ENCODE measurements at regions not wholly inside any gene's neighbourhood (a gene's known extent, or its start where the extent isn't known, plus 50 kb on each side); places are given as distances from the start of the nearest gene placed in this dataset.
A peak's percentile ranks its signal among the peaks of the same experiment; 100 is the strongest.

- intact Hi-C loops (cut with micrococcal nuclease): no loop called here
- CTCF ChIA-PET (ENCODE audit: partially characterized antibody): no interaction called here
- H3K9me3 Mint-ChIP-seq: no peaks in the 10 kb centered on the region
- peaks cover 0 to 1% of the 10 kb centered on the region in 2 donors for H3K27me3 Mint-ChIP-seq
- Histone ChIP-seq H3K27me3 (ENCODE audit: insufficient read depth, low read length) (no peaks in the 10 kb centered on the region), H3K4me3 (ENCODE audit: low read length in 2 of 2) (no peak overlapping the region), H3K36me3 (ENCODE audit: insufficient read depth, low read length) (no peaks in the 10 kb centered on the region), H3K9me3 (ENCODE audit: control insufficient read depth in 1 of 2, low read length in 2 of 2) (no peaks in the 10 kb centered on the region), H3K4me1 (ENCODE audit: insufficient read depth, low read length) (no peaks in the 10 kb centered on the region), H3K27ac (ENCODE audit: low read depth, low read length) (no peak overlapping the region)
- no peaks in the 10 kb centered on the region for H3K36me3 Mint-ChIP-seq
- H3K4me3 Mint-ChIP-seq: no peak overlapping the region
- H3K4me1 Mint-ChIP-seq: peaks cover 0 to 14% (median 6%) of the 10 kb centered on the region in 4 donors
- POLR2A ChIA-PET (ENCODE audit: partially characterized antibody): no interaction called here
- no peak for DNase-seq
- no peak overlapping the region for H3K27ac Mint-ChIP-seq
These were observed 174.1 kb downstream of the UXS1 start for GRCh38 chr2:106020032-106020431.

GRCh38 chr2:106018141-106018540, 176.0 kb downstream of the UXS1 start:
- no peak overlapping the region for H3K4me3 ChIP-seq (ENCODE audit: low read length in 2 of 2)
- Mint-ChIP-seq H3K4me3 (no peak overlapping the region), H3K36me3 (no peaks in the 10 kb centered on the region), H3K27ac (peak overlapping the region in 2 of 7 donors; percentile 14 to 15), H3K9me3 (no peaks in the 10 kb centered on the region), H3K27me3 (no peaks in the 10 kb centered on the region), H3K4me1 (peaks cover 0 to 8% (median 6%) of the 10 kb centered on the region in 4 donors)
- no peaks in the 10 kb centered on the region for H3K4me1 ChIP-seq (ENCODE audit: insufficient read depth, low read length)
- POLR2A ChIA-PET (ENCODE audit: partially characterized antibody): no interaction called here
- intact Hi-C loops (cut with micrococcal nuclease): no loop called here
- no peaks in the 10 kb centered on the region for H3K36me3 ChIP-seq (ENCODE audit: insufficient read depth, low read length)
- no peaks in the 10 kb centered on the region for H3K9me3 ChIP-seq (ENCODE audit: control insufficient read depth in 1 of 2, low read length in 2 of 2)
- DNase-seq: no peak
- H3K27ac ChIP-seq (ENCODE audit: low read depth, low read length): no peak overlapping the region
- CTCF ChIA-PET (ENCODE audit: partially characterized antibody): no interaction called here
- H3K27me3 ChIP-seq (ENCODE audit: insufficient read depth, low read length): no peaks in the 10 kb centered on the region

- H3K36me3 ChIP-seq (ENCODE audit: insufficient read depth, low read length): no peaks in the 10 kb centered on the region
- no peaks in the 10 kb centered on the region for H3K4me1 ChIP-seq (ENCODE audit: insufficient read depth, low read length)
- no peak overlapping the region for H3K27ac Mint-ChIP-seq
- ChIA-PET CTCF (ENCODE audit: partially characterized antibody) (no interaction called here), POLR2A (ENCODE audit: partially characterized antibody) (no interaction called here)
- H3K27ac ChIP-seq (ENCODE audit: low read depth, low read length): no peak overlapping the region
- no peak overlapping the region for H3K4me3 Mint-ChIP-seq
- H3K9me3 Mint-ChIP-seq: peaks cover 0 to 13% (median 10%) of the 10 kb centered on the region in 8 donors
- no peaks in the 10 kb centered on the region for H3K27me3 ChIP-seq (ENCODE audit: insufficient read depth, low read length)
- intact Hi-C loops (cut with micrococcal nuclease): no loop called here
- no peaks in the 10 kb centered on the region for H3K9me3 ChIP-seq (ENCODE audit: control insufficient read depth in 1 of 2, low read length in 2 of 2)
- no peaks in the 10 kb centered on the region for H3K27me3 Mint-ChIP-seq
- peaks cover 0 to 1% of the 10 kb centered on the region in 2 donors for H3K36me3 Mint-ChIP-seq
- peaks cover 0 to 4% (median under 1%) of the 10 kb centered on the region in 4 donors for H3K4me1 Mint-ChIP-seq
- H3K4me3 ChIP-seq (ENCODE audit: low read length in 2 of 2): no peak overlapping the region
- DNase-seq: no peak
These were observed 181.3 kb downstream of the UXS1 start for GRCh38 chr2:106012591-106013347.

- Mint-ChIP-seq H3K27ac (no peak overlapping the region), H3K36me3 (peaks cover under 1 to 2% of the 10 kb centered on the region in 2 donors), H3K4me1 (peaks cover 0 to 3% (median 0%) of the 10 kb centered on the region in 4 donors), H3K9me3 (peaks cover 0 to 20% (median 16%) of the 10 kb centered on the region in 8 donors), H3K27me3 (no peaks in the 10 kb centered on the region), H3K4me3 (no peak overlapping the region)
- ChIA-PET CTCF (ENCODE audit: partially characterized antibody) (no interaction called here), POLR2A (ENCODE audit: partially characterized antibody) (no interaction called here)
- Histone ChIP-seq H3K9me3 (ENCODE audit: control insufficient read depth in 1 of 2, low read length in 2 of 2) (no peaks in the 10 kb centered on the region), H3K4me3 (ENCODE audit: low read length in 2 of 2) (no peak overlapping the region), H3K4me1 (ENCODE audit: insufficient read depth, low read length) (no peaks in the 10 kb centered on the region), H3K36me3 (ENCODE audit: insufficient read depth, low read length) (no peaks in the 10 kb centered on the region), H3K27ac (ENCODE audit: low read depth, low read length) (no peak overlapping the region), H3K27me3 (ENCODE audit: insufficient read depth, low read length) (no peaks in the 10 kb centered on the region)
- no peak for DNase-seq
- intact Hi-C loops (cut with micrococcal nuclease): no loop called here
These were observed 182.0 kb downstream of the UXS1 start for GRCh38 chr2:106012001-106012590.

GRCh38 chr2:106011380-106011779, 182.7 kb downstream of the UXS1 start:
- POLR2A ChIA-PET (ENCODE audit: partially characterized antibody): no interaction called here
- peaks cover 7% of the 10 kb centered on the region in 2 donors for H3K36me3 Mint-ChIP-seq

GRCh38 chr2:106010818-106011355, 183.2 kb downstream of the UXS1 start:
- intact Hi-C loops (cut with micrococcal nuclease): no loop called here
- ChIA-PET CTCF (ENCODE audit: partially characterized antibody) (interaction anchor here (0.7 kb wide), 1 partner anchor 434 kb away, joined by 3 read pairs; no protein-coding TSS in a partner anchor), POLR2A (ENCODE audit: partially characterized antibody) (no interaction called here)
- Histone ChIP-seq H3K27ac (ENCODE audit: low read depth, low read length) (no peak overlapping the region), H3K36me3 (ENCODE audit: insufficient read depth, low read length) (no peaks in the 10 kb centered on the region), H3K4me1 (ENCODE audit: insufficient read depth, low read length) (no peaks in the 10 kb centered on the region), H3K9me3 (ENCODE audit: control insufficient read depth in 1 of 2, low read length in 2 of 2) (no peaks in the 10 kb centered on the region), H3K27me3 (ENCODE audit: insufficient read depth, low read length) (no peaks in the 10 kb centered on the region), H3K4me3 (ENCODE audit: low read length in 2 of 2) (no peak overlapping the region)
- Mint-ChIP-seq H3K36me3 (peaks cover 7 to 10% of the 10 kb centered on the region in 2 donors), H3K4me3 (no peak overlapping the region), H3K27ac (no peak overlapping the region), H3K9me3 (peaks cover 2 to 32% (median 28%) of the 10 kb centered on the region in 8 donors), H3K27me3 (no peaks in the 10 kb centered on the region), H3K4me1 (peaks cover 0 to 3% (median 1%) of the 10 kb centered on the region in 4 donors)
- no peak for DNase-seq

More at GRCh38 chr2:106011380-106011779, 182.7 kb downstream of the UXS1 start:
- H3K4me1 ChIP-seq (ENCODE audit: insufficient read depth, low read length): no peaks in the 10 kb centered on the region
- no peak for DNase-seq
- Mint-ChIP-seq H3K9me3 (peaks cover 2 to 27% (median 23%) of the 10 kb centered on the region in 8 donors), H3K27me3 (no peaks in the 10 kb centered on the region), H3K4me3 (peak overlapping the region in 1 of 8 donors; percentile 18), H3K4me1 (peaks cover 0 to 3% (median 1%) of the 10 kb centered on the region in 4 donors), H3K27ac (no peak overlapping the region)
- no peaks in the 10 kb centered on the region for H3K36me3 ChIP-seq (ENCODE audit: insufficient read depth, low read length)
- no peak overlapping the region for H3K27ac ChIP-seq (ENCODE audit: low read depth, low read length)
- CTCF ChIA-PET (ENCODE audit: partially characterized antibody): no interaction called here
- H3K4me3 ChIP-seq (ENCODE audit: low read length in 2 of 2): no peak overlapping the region
- H3K9me3 ChIP-seq (ENCODE audit: control insufficient read depth in 1 of 2, low read length in 2 of 2): no peaks in the 10 kb centered on the region
- no peaks in the 10 kb centered on the region for H3K27me3 ChIP-seq (ENCODE audit: insufficient read depth, low read length)
- intact Hi-C loops (cut with micrococcal nuclease): no loop called here

- H3K27ac ChIP-seq (ENCODE audit: low read depth, low read length): no peak overlapping the region
These were observed 185.0 kb downstream of the UXS1 start for GRCh38 chr2:106009096-106009495.

More at GRCh38 chr2:106009096-106009495, 185.0 kb downstream of the UXS1 start:
- ChIA-PET POLR2A (ENCODE audit: partially characterized antibody) (no interaction called here), CTCF (ENCODE audit: partially characterized antibody) (interaction anchor here (1.5 kb wide), 1 partner anchor 222 kb away, joined by 3 read pairs; no protein-coding TSS in a partner anchor)
- H3K4me3 Mint-ChIP-seq: no peak overlapping the region
- DNase-seq: no peak
- Histone ChIP-seq H3K36me3 (ENCODE audit: insufficient read depth, low read length) (no peaks in the 10 kb centered on the region), H3K27me3 (ENCODE audit: insufficient read depth, low read length) (no peaks in the 10 kb centered on the region), H3K4me1 (ENCODE audit: insufficient read depth, low read length) (no peaks in the 10 kb centered on the region), H3K4me3 (ENCODE audit: low read length in 2 of 2) (no peak overlapping the region), H3K9me3 (ENCODE audit: control insufficient read depth in 1 of 2, low read length in 2 of 2) (no peaks in the 10 kb centered on the region)
- H3K9me3 Mint-ChIP-seq: peaks cover 5 to 49% (median 42%) of the 10 kb centered on the region in 8 donors
- intact Hi-C loops (cut with micrococcal nuclease): no loop called here
- H3K27me3 Mint-ChIP-seq: no peaks in the 10 kb centered on the region
- no peak overlapping the region for H3K27ac Mint-ChIP-seq
- H3K4me1 Mint-ChIP-seq: peaks cover 0 to 2% (median 0%) of the 10 kb centered on the region in 4 donors
- peaks cover 11 to 15% of the 10 kb centered on the region in 2 donors for H3K36me3 Mint-ChIP-seq
